Glomerular visceral epithelial cell (primary cell): ENCODE measurements at regions not wholly inside any gene's neighbourhood (a gene's known extent, or its start where the extent isn't known, plus 50 kb on each side); places are given as distances from the start of the nearest gene placed in this dataset.
"Not testable (repeated sequence)": the region's sequence is repeated elsewhere in the genome, so short reads cannot be mapped to it uniquely, and the experiment has no call there.

Experiments used
- DNase-seq: peaks from one replicate; pipeline ENCODE4 v3.0.0-alpha.2; 2016; ENCODE audit errors: extremely low spot score

GRCh38 chr13:44711706-44712105 is 135.6 kb upstream of the TSC22D1 start:
- no peak for DNase-seq

- DNase-seq: peak; percentile 90
Measured at GRCh38 chr13:44710576-44710975, 134.4 kb upstream of the TSC22D1 start.

GRCh38 chr13:44704811-44705210 is 128.7 kb upstream of the TSC22D1 start:
- DNase-seq: not testable (repeated sequence)

- DNase-seq: peak; percentile 81
Measured at GRCh38 chr13:44703371-44703770, 127.2 kb upstream of the TSC22D1 start.

DNA sequence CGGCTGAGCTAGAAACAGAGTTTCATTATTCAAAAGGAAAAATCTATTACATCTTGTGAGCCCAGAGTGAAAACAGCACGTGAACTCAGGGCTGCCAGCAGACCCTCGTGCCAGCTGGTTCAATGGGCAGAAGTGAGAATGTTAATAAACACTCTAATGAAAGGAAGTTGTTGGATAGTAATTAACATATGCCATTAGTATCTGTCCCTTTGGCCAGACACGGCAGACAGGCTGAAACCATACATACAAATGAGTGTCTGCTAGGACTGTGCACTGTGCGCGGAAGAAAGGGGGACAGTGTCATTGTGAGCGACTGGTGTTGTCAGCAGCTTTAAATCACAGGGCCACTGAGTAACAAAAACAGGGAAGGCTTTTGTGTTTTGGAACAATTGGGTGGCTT is 121.9 kb upstream of the TSC22D1 start:
- no peak for DNase-seq

DNA sequence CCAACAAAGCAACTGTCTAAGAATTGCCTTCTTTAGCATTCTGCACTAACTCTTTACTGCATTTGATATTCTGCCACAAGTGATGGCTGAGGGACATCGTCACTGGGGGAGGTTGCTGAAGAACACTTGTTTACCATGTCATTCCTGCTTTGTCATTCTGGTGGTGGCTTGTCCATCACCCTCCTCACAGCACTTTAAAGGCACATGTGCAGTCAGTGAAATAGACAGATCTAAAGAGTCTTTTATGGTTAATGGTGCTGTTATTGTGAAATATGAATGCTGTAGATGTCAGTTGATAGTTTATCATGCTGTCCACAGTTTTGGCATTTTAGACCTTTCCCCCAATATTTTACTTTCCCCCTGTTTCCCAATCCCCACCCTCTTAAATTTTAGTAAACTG is 120.9 kb upstream of the TSC22D1 start:
- no peak for DNase-seq

DNA sequence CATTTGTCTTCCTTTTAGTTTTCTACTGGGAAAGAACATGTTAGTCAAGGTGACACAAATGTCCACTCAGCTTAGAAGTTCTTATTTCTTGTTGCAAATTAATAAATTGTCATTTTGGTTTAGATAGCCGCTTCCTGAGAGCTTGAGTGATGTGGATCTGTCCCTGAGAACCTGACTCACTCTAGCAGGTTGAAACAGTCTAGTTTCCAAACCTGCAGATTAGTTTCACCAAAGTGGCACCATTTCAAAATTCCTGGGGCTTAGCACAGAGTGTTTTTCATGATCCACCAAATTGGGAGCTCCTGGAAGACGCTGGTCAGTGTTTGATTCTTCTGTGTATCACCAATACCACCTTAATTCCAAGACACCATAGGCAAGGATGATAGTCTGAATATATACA is 119.4 kb upstream of the TSC22D1 start:
- DNase-seq: no peak

GRCh38 chr13:44694842-44695241 is 118.7 kb upstream of the TSC22D1 start:
- no peak for DNase-seq

GRCh38 chr13:44694291-44694690 is 118.2 kb upstream of the TSC22D1 start:
- DNase-seq: no peak

DNA sequence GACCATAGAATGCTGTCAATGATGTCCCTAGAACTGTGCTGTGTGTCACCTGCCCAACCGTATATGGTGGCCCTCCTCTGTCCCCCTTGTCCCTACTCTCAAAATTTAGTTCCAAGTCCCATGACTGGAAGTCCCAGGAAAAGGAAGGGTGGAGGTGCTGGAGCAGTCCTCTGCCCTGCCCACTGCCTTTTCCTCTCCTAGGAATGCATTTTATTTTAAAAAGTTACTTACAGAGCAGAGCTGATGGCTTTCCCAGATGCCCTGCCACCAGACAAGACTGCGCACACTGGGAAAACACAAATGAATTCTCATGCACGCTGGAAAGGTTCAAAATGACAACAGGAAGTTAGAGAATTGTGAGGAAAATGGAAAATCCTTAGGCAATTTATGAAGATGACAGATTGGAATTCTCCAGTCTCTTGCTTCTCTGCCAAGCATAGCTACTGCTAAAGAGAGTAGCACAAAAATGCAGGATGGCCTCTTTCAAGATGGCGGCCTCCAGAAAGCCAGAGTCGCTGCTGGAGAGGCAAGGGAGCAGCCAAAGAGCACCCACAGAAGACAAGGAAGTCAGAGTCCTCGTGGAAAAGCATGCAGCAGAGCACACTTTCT is 117.1 kb upstream of the TSC22D1 start:
- no peak for DNase-seq

DNA sequence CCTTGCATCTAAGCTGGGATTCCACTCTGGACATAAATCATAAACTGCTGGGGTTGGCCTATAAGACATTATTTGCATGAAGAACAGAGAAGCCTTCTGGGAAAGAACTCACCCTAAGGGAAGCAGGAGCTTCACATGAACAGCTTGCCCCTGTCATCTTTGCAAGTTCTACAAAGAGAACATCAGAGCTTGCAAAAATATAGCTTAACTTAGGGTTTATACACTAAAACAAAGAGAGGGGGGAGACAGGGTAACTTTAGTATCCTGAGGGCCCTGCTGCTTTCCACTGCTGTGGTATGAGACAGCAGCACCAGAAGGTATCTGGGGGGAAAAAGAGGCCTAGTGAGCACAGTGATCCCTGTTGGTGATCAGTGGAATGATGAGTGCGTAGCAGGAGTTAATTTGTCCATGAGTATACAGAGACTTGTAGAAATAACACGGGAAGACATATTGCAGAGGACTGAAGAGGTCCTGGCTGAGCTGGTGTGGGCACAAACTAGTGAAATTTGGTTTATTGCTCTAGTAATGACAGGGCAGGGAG is 116.1 kb upstream of the TSC22D1 start:
- DNase-seq: peak; percentile 27

GRCh38 chr13:44690376-44690775 is 114.2 kb upstream of the TSC22D1 start:
- DNase-seq: no peak

- DNase-seq: no peak
Measured at GRCh38 chr13:44688652-44689051, 112.5 kb upstream of the TSC22D1 start.

GRCh38 chr13:44686531-44686934 is 110.4 kb upstream of the TSC22D1 start:
- DNase-seq: no peak

- no peak for DNase-seq
Measured at GRCh38 chr13:44685641-44686040, 109.5 kb upstream of the TSC22D1 start.

DNA sequence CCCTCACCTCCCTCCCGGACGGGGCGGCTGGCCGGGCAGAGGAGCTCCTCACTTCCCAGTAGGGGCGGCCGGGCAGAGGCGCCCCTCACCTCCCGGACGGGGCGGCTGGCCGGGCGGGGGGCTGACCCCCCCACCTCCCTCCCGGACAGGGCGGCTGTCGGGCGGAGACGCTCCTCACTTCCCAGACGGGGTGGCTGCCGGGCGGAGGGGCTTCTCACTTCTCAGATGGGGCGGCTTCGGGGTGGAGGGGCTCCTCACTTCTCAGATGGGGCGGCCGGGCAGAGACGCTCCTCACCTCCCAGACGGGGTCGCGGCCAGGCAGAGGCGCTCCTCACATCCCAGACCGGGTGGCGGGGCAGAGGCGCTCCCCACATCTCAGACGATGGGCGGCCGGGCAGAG is 106.3 kb upstream of the TSC22D1 start:
- DNase-seq: not testable (repeated sequence)

- DNase-seq: no peak
Measured at GRCh38 chr13:44680746-44681355, 104.7 kb upstream of the TSC22D1 start.

DNA sequence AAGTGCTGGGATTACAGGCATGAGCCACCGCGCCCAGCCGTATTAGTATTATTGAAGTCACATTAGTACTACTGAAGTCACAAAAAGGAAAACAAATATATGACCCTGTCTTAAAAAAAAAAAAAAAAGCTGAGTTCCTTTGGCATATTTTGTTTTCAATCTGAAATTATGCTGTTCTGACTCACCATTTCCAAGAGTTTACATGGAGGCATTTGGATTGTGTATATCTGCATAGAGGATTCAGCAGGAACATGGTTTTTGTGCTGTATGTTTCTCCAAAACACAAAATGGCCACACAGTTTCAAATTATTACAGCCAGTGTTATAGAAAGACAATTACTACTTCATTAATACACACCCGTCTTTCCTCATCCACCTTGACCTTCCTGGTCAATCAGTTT is 103.5 kb upstream of the TSC22D1 start:
- no peak for DNase-seq

DNA sequence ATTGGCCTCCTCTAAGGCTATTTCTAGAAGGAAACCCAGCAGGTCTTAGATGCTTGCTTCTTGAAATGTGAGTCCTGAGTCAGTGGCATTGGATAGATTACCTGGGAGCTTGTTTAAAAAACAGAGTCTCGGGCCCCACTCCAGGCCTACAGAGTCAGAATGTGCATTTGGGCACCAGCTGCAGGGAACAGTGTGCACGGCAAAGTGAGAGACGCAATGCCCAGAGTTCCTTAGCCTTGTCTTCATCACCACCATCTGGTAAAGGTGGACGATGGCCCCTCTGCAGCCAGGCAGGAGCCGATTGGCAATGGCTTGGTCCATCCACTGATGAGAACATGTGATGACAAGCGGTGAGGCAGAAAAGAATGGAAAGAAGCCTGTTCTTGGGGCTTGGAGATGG is 102.1 kb upstream of the TSC22D1 start:
- DNase-seq: no peak

GRCh38 chr13:44676534-44676933 is 100.4 kb upstream of the TSC22D1 start:
- no peak for DNase-seq

- no peak for DNase-seq
Measured at GRCh38 chr13:44669534-44669933, 93.4 kb upstream of the TSC22D1 start.

- peak; percentile 41 for DNase-seq
Measured at GRCh38 chr13:44668688-44669087, 92.6 kb upstream of the TSC22D1 start.

DNA sequence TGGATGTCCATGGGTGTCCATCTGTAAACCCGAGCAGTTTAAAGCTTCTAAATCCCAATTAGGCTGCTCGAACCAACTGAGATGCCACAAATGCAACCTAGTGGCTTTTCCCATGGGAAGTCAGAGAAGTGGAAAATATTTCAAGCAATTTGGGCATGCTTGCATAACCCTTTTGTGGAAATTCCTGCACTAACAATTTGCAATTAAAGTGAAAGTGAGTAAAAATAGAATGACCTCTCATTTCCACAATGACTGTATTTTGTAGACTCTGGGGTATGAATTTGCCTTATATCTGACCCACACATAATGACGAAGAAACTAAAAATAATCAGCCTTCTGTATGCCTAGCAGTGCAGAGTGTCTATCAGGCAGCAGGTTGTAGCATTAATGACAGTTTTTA is 91.8 kb upstream of the TSC22D1 start:
- DNase-seq: peak; percentile 65

GRCh38 chr13:44666538-44666937 is 90.4 kb upstream of the TSC22D1 start:
- not testable (repeated sequence) for DNase-seq
